Ectodermal cell (in vitro differentiated cells): ENCODE measurements at regions not wholly inside any gene's neighbourhood (a gene's known extent, or its start where the extent isn't known, plus 50 kb on each side); places are given as distances from the start of the nearest gene placed in this dataset.
"Not testable (repeated sequence)": the region's sequence is repeated elsewhere in the genome, so short reads cannot be mapped to it uniquely, and the experiment has no call there.

Source experiments
- H3K27ac ChIP-seq: 2 replicates; pipeline ENCODE4 v1.7.0; 2013; ENCODE audit warnings: mild to moderate bottlenecking, low read depth, low read length; ENCODE audit not compliant: insufficient read depth, poor library complexity, severe bottlenecking
- H3K27me3 ChIP-seq: 2 replicates; pipeline ENCODE4 v1.7.0; 2013; ENCODE audit warnings: mild to moderate bottlenecking, low read length; ENCODE audit not compliant: insufficient read depth, control insufficient read depth, poor library complexity, severe bottlenecking
- H3K36me3 ChIP-seq: one replicate; pipeline ENCODE4 v1.7.0; 2013; ENCODE audit warnings: low read length; ENCODE audit not compliant: control insufficient read depth, insufficient read depth
- H3K4me1 ChIP-seq: one replicate; pipeline ENCODE4 v1.7.0; 2013; ENCODE audit warnings: low read length; ENCODE audit not compliant: control insufficient read depth, insufficient read depth
- H3K4me3 ChIP-seq: 2 replicates; pipeline ENCODE4 v1.7.0; 2013; ENCODE audit warnings: low read depth, low read length, control low read depth; ENCODE audit not compliant: insufficient read depth
- H3K9me3 ChIP-seq: 2 replicates; pipeline ENCODE4 v1.7.0; 2013; ENCODE audit warnings: mild to moderate bottlenecking, low read length, moderate library complexity; ENCODE audit not compliant: control insufficient read depth
- WGBS, 2 experiments: methylation state at CpG; one replicate each; pipeline ENCODE4 v1.1.7; 2013; ENCODE audit warnings: missing lambda C conversion rate in 2 of 2; 5-methylcytosine and 5-hydroxymethylcytosine counted together

GRCh38 chr14:41549821-41550607 is 56.7 kb upstream of the LRFN5 start:
- H3K27ac ChIP-seq = no peak overlapping the region
- no peaks in the 10 kb centered on the region for H3K4me1 ChIP-seq
- H3K9me3 ChIP-seq = no peaks in the 10 kb centered on the region
- no peak overlapping the region for H3K4me3 ChIP-seq
- WGBS, 2 experiments = 88 to 91% methylated on average over 2 of the region's 2 CpGs
- H3K36me3 ChIP-seq = no peaks in the 10 kb centered on the region
- H3K27me3 ChIP-seq = no peaks in the 10 kb centered on the region

- no peak overlapping the region for H3K27ac ChIP-seq
These were observed 57.4 kb upstream of the LRFN5 start for GRCh38 chr14:41549282-41549681.

GRCh38 chr14:41548666-41549065 is 58.0 kb upstream of the LRFN5 start:
- Histone ChIP-seq H3K36me3 (no peaks in the 10 kb centered on the region), H3K27me3 (no peaks in the 10 kb centered on the region), H3K4me1 (no peaks in the 10 kb centered on the region), H3K27ac (no peak overlapping the region), H3K4me3 (no peak overlapping the region), H3K9me3 (no peaks in the 10 kb centered on the region)
- whole genome bisulfite sequencing, 2 experiments = 93 to 100% methylated on average over 2 of the region's 2 CpGs

More at GRCh38 chr14:41549282-41549681, 57.4 kb upstream of the LRFN5 start:
- H3K27me3 ChIP-seq = no peaks in the 10 kb centered on the region
- no peaks in the 10 kb centered on the region for H3K4me1 ChIP-seq
- no peak overlapping the region for H3K4me3 ChIP-seq
- H3K36me3 ChIP-seq = no peaks in the 10 kb centered on the region
- 92% methylated on average over 2 of the region's 2 CpGs for WGBS, 2 experiments
- no peaks in the 10 kb centered on the region for H3K9me3 ChIP-seq

- H3K4me1 ChIP-seq = no peaks in the 10 kb centered on the region
- no peak overlapping the region for H3K4me3 ChIP-seq
- no peak overlapping the region for H3K27ac ChIP-seq
- no peaks in the 10 kb centered on the region for H3K9me3 ChIP-seq
- 89 to 92% methylated on average over 3 of the region's 3 CpGs for WGBS, 2 experiments
- no peaks in the 10 kb centered on the region for H3K27me3 ChIP-seq
- no peaks in the 10 kb centered on the region for H3K36me3 ChIP-seq
These were observed 65.3 kb upstream of the LRFN5 start for GRCh38 chr14:41541333-41541732.

GRCh38 chr14:41532255-41532654 is 74.4 kb upstream of the LRFN5 start:
- Histone ChIP-seq H3K27me3 (no peaks in the 10 kb centered on the region), H3K4me1 (no peaks in the 10 kb centered on the region)
- WGBS, 2 experiments = 89% methylated on average over 1 of the region's 2 CpGs; no CpG with 5 or more reads in 1 of the 2 experiments

GRCh38 chr14:41521891-41522290 is 84.8 kb upstream of the LRFN5 start:
- no peak overlapping the region for H3K27ac ChIP-seq
- no peak overlapping the region for H3K4me3 ChIP-seq
- no peaks in the 10 kb centered on the region for H3K4me1 ChIP-seq
- no peaks in the 10 kb centered on the region for H3K27me3 ChIP-seq
- 100% methylated on average over 1 of the region's 1 CpG; no CpG with 5 or more reads in 1 of the 2 experiments for WGBS, 2 experiments
- H3K9me3 ChIP-seq = no peaks in the 10 kb centered on the region
- H3K36me3 ChIP-seq = no peaks in the 10 kb centered on the region

More at GRCh38 chr14:41532255-41532654, 74.4 kb upstream of the LRFN5 start:
- Histone ChIP-seq H3K27ac (no peak overlapping the region), H3K4me3 (no peak overlapping the region), H3K9me3 (no peaks in the 10 kb centered on the region), H3K36me3 (no peaks in the 10 kb centered on the region)

- H3K4me3 ChIP-seq, H3K9me3 ChIP-seq, H3K27me3 ChIP-seq, H3K4me1 ChIP-seq, H3K27ac ChIP-seq, H3K36me3 ChIP-seq: not testable (repeated sequence)
- WGBS, 2 experiments = 88 to 98% methylated on average over 9 to 11 of the region's 11 CpGs
These were observed 88.6 kb upstream of the LRFN5 start for GRCh38 chr14:41518030-41518429.

- no peaks in the 10 kb centered on the region for H3K27me3 ChIP-seq
- H3K4me3 ChIP-seq = no peak overlapping the region
- H3K9me3 ChIP-seq = no peaks in the 10 kb centered on the region
- no peak overlapping the region for H3K27ac ChIP-seq
- H3K36me3 ChIP-seq = no peaks in the 10 kb centered on the region
- no peaks in the 10 kb centered on the region for H3K4me1 ChIP-seq
- WGBS, 2 experiments = 92 to 100% methylated on average over 1 to 2 of the region's 2 CpGs
These were observed 100.1 kb upstream of the LRFN5 start for GRCh38 chr14:41506552-41506951.

GRCh38 chr14:41505491-41505890 is 101.2 kb upstream of the LRFN5 start:
- no peak overlapping the region for H3K27ac ChIP-seq
- no peaks in the 10 kb centered on the region for H3K4me1 ChIP-seq
- 56 to 92% methylated on average over 1 to 2 of the region's 2 CpGs for WGBS, 2 experiments
- H3K27me3 ChIP-seq = no peaks in the 10 kb centered on the region
- no peak overlapping the region for H3K4me3 ChIP-seq
- H3K36me3 ChIP-seq = no peaks in the 10 kb centered on the region
- H3K9me3 ChIP-seq = no peaks in the 10 kb centered on the region

- H3K4me3 ChIP-seq = no peak overlapping the region
- no peaks in the 10 kb centered on the region for H3K9me3 ChIP-seq
- no peaks in the 10 kb centered on the region for H3K36me3 ChIP-seq
- 97 to 100% methylated on average over 1 to 2 of the region's 2 CpGs for WGBS, 2 experiments
- no peak overlapping the region for H3K27ac ChIP-seq
- no peaks in the 10 kb centered on the region for H3K27me3 ChIP-seq
- no peaks in the 10 kb centered on the region for H3K4me1 ChIP-seq
These were observed 107.7 kb upstream of the LRFN5 start for GRCh38 chr14:41498959-41499358.
